SHP77 (cell line): ENCODE measurements at regions not wholly inside any gene's neighbourhood (a gene's known extent, or its start where the extent isn't known, plus 50 kb on each side); places are given as distances from the start of the nearest gene placed in this dataset.
"Not testable (repeated sequence)": the region's sequence is repeated elsewhere in the genome, so short reads cannot be mapped to it uniquely, and the experiment has no call there.

ENCODE experiments used
- DNase-seq, 2 experiments: peaks; one replicate each; lab custom pipeline; 2025; lab: John Stamatoyannopoulos, UW

DNA sequence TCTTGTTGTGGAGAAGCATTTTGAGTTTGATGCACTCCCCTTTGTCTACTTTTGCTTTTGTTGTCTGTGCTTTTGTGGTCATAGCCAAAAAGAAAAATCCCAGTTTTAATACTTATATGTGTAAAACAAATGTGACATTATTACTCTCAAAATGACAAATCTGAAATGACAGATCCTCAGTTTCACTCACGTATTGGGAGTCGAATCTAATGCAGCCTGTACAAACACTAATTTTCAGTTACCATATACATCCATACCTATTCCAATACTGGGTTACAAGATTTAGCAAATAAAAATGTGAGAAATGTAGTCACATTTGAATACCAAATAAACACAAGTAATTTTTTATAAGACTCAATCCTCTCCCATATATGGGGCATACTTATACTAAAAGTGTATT, 148.2 kb upstream of the ZNF516 start:
- no peak for DNase-seq

DNA sequence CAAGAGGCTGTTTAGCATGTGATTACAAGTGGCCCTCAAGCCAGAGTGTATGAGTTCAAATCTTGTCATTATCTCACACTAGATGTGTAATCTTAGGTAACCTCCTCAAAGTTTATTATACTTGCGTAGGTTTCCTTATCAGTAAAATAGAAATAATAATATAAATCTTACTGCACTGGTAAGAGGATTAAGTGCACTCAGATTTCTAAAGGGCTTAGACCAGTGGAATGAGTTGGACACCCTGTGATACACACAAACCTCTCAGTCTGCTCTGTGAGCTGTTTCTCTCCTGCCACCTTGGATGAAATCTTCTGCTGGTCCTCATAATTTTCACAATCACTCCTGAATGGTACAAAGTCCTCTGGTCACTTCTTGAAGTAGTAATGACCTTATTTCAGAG, 145.4 kb upstream of the ZNF516 start:
- DNase-seq = no peak

- no peak for DNase-seq
These were observed 139.5 kb upstream of the ZNF516 start for GRCh38 chr18:76634564-76634963.

GRCh38 chr18:76633588-76634269, 138.7 kb upstream of the ZNF516 start:
- DNase-seq = no peak

- DNase-seq = no peak
These were observed 132.4 kb upstream of the ZNF516 start for GRCh38 chr18:76627444-76627843.

GRCh38 chr18:76626991-76627390, 131.9 kb upstream of the ZNF516 start:
- DNase-seq = no peak

- DNase-seq = no peak
These were observed 127.6 kb upstream of the ZNF516 start for GRCh38 chr18:76622651-76623050.

- no peak for DNase-seq
These were observed 126.9 kb upstream of the ZNF516 start for GRCh38 chr18:76621782-76622495.

GRCh38 chr18:76621226-76621625, 126.2 kb upstream of the ZNF516 start:
- DNase-seq = no peak

- DNase-seq = peak; percentile 50 to 71
These were observed 125.5 kb upstream of the ZNF516 start for GRCh38 chr18:76620321-76621170.

GRCh38 chr18:76619621-76620315, 124.7 kb upstream of the ZNF516 start:
- peak in 1 of 2 experiments; percentile 17 for DNase-seq

DNA sequence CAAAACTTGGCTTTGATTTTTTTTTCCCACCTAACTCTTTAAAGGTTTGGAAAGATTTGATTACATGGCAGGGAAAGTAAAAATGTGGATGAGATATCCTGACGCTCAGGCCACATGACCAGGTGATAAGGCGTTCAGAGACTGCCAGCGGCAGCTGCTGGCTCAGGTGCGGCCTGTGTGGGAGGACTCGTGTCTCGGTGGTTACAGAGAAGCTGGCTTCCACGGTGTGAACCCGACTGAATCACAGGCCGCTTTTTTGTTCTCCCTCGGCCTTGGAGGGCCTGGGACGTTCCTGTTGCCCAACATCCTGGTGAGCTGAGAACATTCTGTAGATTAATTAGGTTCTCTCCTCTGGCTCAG, 124.2 kb upstream of the ZNF516 start:
- peak in 1 of 2 experiments; percentile 5 for DNase-seq

DNA sequence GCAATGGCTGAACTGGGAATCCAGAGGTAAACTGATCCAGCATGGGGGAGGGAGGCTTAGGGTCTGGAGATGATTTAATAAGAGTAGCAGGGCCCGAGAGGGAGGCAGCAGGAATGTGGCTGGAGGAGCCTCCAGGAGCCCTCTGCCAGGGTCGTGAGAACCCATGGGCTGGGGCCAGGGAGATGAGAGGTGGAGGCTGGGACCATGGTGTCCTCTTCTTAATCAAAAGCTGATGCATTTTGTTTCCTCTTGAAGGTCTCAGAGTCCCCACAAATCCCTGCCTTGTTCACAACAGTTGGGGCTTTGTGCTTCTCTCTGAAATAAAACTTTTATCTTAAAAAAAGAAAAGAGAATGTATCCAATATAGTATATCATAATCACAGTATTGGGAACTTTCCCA, 123.7 kb upstream of the ZNF516 start:
- DNase-seq = no peak

- DNase-seq = no peak
These were observed 121.3 kb upstream of the ZNF516 start for GRCh38 chr18:76616373-76616772.

GRCh38 chr18:76615065-76615733, 120.2 kb upstream of the ZNF516 start:
- no peak for DNase-seq

DNA sequence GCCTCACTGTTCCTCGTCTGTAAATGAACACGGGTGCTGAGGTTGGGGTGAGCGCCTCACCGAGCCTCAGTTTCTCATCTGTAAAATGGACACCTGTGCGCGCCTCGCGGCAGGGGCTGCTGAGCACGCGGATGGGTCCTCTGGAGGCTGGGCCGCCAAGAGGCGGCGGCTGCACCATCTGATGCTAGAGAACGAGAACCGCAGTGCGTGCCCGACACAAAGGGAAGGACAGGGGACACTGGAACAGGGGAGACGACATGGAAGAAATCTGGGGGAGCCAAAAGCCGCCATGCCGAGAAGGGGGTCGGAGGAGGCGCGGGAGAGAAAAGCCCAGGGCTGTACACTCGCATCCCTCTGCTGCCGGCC, 118.7 kb upstream of the ZNF516 start:
- no peak for DNase-seq

- DNase-seq = no peak
These were observed 118.2 kb upstream of the ZNF516 start for GRCh38 chr18:76613053-76613754.

GRCh38 chr18:76611750-76612045, 116.7 kb upstream of the ZNF516 start:
- not testable (repeated sequence) for DNase-seq

GRCh38 chr18:76610933-76611749, 116.1 kb upstream of the ZNF516 start:
- DNase-seq = peak in 1 of 2 experiments; percentile 4

DNA sequence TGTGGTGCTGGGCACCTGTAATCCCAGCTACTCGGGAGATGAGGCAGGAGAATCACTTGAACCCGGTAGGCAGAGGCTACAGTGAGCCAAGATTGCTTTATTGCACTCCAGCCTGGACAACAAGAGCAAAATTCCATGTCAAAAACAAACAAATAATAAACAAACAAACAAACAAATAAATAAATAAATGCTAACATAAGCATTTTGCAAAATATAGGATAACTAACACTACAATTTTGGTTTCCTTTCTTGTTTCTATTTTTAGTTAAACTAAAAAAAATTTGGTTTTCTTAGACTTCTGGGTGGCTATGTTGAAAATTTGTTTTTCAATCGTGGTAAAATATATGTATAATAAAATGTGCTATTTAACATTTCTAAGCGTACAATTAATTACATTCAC, 115.0 kb upstream of the ZNF516 start:
- DNase-seq = no peak
